Retinal pigment epithelial cell (primary cell): ENCODE measurements at regions not wholly inside any gene's neighbourhood (a gene's known extent, or its start where the extent isn't known, plus 50 kb on each side); places are given as distances from the start of the nearest gene placed in this dataset.
"Not testable (repeated sequence)": the region's sequence is repeated elsewhere in the genome, so short reads cannot be mapped to it uniquely, and the experiment has no call there.

Source experiments
- DNase-seq: peaks from one replicate; pipeline ENCODE4 v3.0.0-alpha.2; 2010; ENCODE audit warnings: low read depth
- H3K4me3 ChIP-seq: 2 replicates; pipeline ENCODE4 v1.5.1; 2011; ENCODE audit warnings: mild to moderate bottlenecking, low read length, control low read depth, moderate library complexity
- TF ChIP-seq, protein P1 (sequence below): conservative IDR thresholded peaks from 2 replicates; pipeline ENCODE4 v1.5.1; 2011; ENCODE audit warnings: low read depth, low read length, control low read depth, inconsistent platforms

DNA sequence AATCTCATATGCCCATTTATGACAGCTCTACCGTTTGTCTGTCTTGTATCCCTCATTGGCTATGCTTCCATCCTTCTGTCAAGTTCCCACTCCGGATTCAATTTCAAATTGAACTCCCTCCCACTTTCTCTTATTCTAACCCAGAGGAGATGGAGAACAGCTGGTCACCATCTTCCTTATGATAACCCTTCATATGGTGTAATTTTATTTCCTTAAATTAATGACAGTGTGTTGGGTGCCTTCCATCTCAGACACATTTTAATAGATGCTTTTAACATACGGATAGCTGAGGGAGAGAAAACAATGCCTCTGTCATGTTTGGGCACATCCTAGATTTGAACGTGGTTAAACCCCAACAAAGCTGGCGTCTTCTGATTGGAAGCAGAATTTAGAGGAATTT lies 103.0 kb upstream of the PLXNA2 start:
- H3K4me3 ChIP-seq = no peak overlapping the region
- TF ChIP-seq, protein P1, sequence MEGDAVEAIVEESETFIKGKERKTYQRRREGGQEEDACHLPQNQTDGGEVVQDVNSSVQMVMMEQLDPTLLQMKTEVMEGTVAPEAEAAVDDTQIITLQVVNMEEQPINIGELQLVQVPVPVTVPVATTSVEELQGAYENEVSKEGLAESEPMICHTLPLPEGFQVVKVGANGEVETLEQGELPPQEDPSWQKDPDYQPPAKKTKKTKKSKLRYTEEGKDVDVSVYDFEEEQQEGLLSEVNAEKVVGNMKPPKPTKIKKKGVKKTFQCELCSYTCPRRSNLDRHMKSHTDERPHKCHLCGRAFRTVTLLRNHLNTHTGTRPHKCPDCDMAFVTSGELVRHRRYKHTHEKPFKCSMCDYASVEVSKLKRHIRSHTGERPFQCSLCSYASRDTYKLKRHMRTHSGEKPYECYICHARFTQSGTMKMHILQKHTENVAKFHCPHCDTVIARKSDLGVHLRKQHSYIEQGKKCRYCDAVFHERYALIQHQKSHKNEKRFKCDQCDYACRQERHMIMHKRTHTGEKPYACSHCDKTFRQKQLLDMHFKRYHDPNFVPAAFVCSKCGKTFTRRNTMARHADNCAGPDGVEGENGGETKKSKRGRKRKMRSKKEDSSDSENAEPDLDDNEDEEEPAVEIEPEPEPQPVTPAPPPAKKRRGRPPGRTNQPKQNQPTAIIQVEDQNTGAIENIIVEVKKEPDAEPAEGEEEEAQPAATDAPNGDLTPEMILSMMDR = no peak
- no peak for DNase-seq

DNA sequence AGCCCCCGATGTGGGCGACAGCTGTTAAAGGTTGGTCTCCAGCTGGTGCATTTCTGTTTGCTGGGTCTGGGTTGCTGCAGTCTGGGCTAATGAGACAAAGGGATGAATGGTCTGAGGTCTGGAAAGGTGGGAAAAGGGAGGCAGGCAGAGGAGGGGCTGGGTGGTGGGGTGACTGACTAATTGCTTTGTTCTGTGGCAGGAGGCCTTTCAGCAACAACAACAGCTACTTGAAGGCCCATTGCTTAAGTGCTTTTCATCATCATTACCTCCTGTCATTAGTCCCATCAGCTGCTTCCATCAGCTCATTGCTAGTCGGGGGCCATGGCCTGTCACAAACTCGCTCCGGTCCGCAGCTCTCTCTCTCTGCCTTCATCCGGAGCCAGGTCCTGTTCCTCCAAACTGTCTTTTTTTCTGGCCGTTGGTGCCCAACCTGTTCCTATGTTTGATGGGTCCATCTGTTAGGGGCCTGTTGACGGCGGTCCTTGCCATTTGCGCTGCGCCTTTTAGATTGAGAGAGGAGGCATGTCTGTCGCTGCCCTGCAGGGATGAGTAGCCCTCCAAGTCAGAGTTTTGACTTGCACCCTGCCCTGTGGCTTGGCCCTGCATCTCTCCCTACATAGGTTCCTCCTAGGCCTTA lies 105.6 kb upstream of the PLXNA2 start:
- no peak overlapping the region for H3K4me3 ChIP-seq
- TF ChIP-seq, protein P1 = no peak
- DNase-seq = no peak

DNA sequence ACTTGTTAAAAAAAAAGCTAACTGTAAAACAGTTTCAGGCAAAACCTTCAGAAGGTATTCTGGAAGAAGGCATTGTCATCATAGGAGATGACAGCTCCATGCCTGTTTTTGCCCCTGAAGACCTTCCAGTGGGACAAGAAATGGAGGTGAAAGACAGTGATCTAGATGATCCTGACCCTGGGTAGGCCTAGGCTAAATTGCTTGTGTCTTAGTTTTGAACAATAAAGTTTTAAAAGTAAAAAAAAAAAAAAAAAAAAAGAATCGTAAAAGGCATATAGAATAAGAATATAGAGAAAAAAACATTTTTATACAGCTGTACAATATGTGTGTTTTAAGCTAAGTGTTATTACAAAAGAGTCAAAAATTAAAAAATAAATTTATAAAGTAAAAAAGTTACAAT lies 106.6 kb upstream of the PLXNA2 start:
- DNase-seq = no peak
- no peak overlapping the region for H3K4me3 ChIP-seq
- TF ChIP-seq, protein P1 = no peak

DNA sequence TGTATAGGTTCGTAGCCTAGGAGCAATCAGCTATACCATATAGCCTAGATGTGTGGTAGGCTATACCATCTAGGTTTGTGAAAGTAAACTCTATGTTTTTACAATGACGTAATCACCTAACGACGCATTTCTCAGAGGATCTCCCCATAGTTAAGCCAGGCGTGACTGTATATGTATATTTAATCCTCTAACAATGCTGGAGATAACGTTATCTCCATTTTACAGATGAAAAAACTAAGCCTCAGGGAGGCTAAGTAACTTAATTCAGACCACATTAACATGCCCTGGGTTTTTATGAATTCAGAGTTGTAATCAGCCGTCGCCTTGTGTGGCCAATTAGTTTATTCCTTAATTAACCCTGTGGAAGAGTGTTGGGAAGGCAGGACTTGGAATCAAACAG lies 107.7 kb upstream of the PLXNA2 start:
- TF ChIP-seq, protein P1 = no peak
- no peak for DNase-seq
- no peak overlapping the region for H3K4me3 ChIP-seq

- H3K4me3 ChIP-seq, DNase-seq: not testable (repeated sequence)
These were observed 109.6 kb upstream of the PLXNA2 start for GRCh38 chr1:208353797-208354196.

DNA sequence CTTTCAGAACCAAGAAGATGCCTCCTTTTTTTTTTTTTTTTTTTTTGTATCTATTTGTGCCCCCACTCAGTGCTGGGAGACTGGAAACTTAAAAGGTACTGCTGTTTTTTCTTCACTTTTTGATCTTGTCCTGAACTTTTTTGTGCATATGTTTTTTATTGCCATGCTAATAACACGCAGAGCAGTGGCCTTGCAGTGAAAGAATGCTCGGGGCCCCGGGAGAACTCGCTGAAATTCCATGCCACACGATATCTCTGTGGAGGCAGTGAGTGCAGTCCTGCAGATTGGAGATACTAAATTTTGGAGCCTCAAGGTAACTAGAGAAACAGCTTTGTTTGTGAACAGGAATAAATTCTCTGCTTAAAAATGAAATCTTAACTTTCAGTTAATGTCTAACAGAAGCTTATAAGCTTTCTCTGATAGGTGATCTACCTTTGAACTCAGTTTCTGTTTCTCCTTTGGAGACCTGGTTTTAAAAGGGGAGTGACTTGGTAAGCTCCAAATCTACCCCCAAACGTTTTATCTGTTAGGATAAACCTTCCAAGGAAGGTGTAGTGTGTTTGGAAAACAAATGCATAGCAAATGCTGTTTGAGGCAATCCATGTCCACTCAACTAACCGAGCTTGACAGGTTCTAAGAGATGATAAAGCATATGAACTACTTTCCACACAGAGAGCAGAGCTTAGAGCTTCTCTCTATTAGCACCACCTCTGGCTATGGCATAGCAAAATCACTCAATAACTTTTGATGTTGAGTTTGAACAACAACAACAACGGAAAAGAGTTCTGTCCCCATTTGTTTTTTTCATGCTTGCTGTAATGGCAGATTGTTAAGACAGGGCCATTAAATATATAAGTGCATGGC lies 113.7 kb upstream of the PLXNA2 start:
- TF ChIP-seq, protein P1 = no peak
- no peak for DNase-seq
- H3K4me3 ChIP-seq = no peak overlapping the region

GRCh38 chr1:208358651-208359050 lies 114.5 kb upstream of the PLXNA2 start:
- H3K4me3 ChIP-seq = no peak overlapping the region
- TF ChIP-seq, protein P1 = no peak
- DNase-seq = no peak
